Central memory CD8-positive, alpha-beta T cell (primary cell): ENCODE measurements at regions not wholly inside any gene's neighbourhood (a gene's known extent, or its start where the extent isn't known, plus 50 kb on each side); places are given as distances from the start of the nearest gene placed in this dataset.

ENCODE experiments used
- ATAC-seq: fragments of 150-1000 bp; cut with Tn5 transposase; replicated peaks from 2 replicates; pipeline ENCODE4 v1.10.0; 2022; ENCODE audit warnings: mild to moderate bottlenecking, moderate FRiP score, moderate number of reproducible peaks; ENCODE audit not compliant: poor library complexity, severe bottlenecking; ENCODE audit errors: extremely low read depth
- DNase-seq, 2 donors: peaks; one replicate each; pipeline ENCODE4 v3.0.0; 2021; ENCODE audit warnings: low spot score in 2 of 2
- H3K27ac Mint-ChIP-seq: one replicate; pipeline ENCODE4 v1.8.0; 2022; ENCODE audit warnings: low read depth, mild to moderate bottlenecking, moderate library complexity, mixed read lengths
- H3K27me3 Mint-ChIP-seq: one replicate; pipeline ENCODE4 v1.8.0; 2022; ENCODE audit warnings: mixed read lengths
- H3K36me3 Mint-ChIP-seq: one replicate; pipeline ENCODE4 v1.8.0; 2022; ENCODE audit warnings: mild to moderate bottlenecking, moderate library complexity, mixed read lengths; ENCODE audit not compliant: insufficient read depth
- H3K4me1 Mint-ChIP-seq: one replicate; pipeline ENCODE4 v1.8.0; 2022; ENCODE audit warnings: mixed read lengths
- H3K4me3 Mint-ChIP-seq: one replicate; pipeline ENCODE4 v1.8.0; 2022; ENCODE audit warnings: mild to moderate bottlenecking, moderate library complexity, mixed read lengths
- H3K9me3 Mint-ChIP-seq: one replicate; pipeline ENCODE4 v1.8.0; 2022; ENCODE audit warnings: mixed read lengths

DNA sequence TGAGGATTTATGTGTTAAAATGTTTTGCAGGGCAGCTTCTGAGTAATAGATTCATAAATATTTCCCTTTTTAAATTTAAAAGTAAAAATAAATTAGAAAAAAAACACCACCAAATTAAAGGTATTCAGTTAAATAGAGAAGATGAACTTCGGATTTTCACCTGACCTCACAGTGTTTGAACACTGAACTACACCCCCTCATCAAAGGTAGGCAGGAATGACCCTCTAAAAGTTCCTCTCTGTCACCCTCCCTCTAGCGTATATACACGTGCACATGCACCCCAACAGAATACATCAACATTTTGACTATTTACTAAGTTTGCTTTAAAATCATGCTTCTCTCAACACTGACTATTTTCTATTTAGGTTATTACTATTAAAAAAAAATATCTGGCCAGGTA, 528.3 kb downstream of the QKI start:
- no peak for DNase-seq
- Mint-ChIP-seq H3K9me3 (peaks cover 5% of the 10 kb centered on the region), H3K36me3 (no peaks in the 10 kb centered on the region), H3K4me3 (no peak overlapping the region), H3K4me1 (no peaks in the 10 kb centered on the region), H3K27ac (no peak overlapping the region), H3K27me3 (peaks cover 87% of the 10 kb centered on the region)
- ATAC-seq = no peak

DNA sequence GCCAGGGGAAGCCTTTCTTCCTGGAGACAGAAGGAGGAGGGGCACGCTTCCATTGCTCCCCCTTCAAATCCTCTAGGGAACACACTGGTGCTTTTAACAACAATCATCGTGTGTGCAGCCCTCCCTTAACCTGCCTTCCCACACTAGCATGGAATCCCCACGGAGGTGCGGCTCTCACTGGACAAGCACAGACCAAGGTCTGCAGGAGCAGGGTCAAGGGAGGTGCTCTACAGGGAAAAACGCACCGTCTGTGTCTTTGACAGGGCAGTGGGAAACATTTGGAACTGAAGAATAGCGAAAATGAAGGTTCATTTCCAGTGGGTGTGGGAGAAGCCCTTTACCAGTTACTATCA, 527.1 kb downstream of the QKI start:
- Mint-ChIP-seq H3K36me3 (no peaks in the 10 kb centered on the region), H3K4me1 (no peaks in the 10 kb centered on the region), H3K27ac (no peak overlapping the region), H3K4me3 (no peak overlapping the region), H3K27me3 (peaks cover 85% of the 10 kb centered on the region), H3K9me3 (peaks cover 5% of the 10 kb centered on the region)
- DNase-seq = no peak
- ATAC-seq = no peak

DNA sequence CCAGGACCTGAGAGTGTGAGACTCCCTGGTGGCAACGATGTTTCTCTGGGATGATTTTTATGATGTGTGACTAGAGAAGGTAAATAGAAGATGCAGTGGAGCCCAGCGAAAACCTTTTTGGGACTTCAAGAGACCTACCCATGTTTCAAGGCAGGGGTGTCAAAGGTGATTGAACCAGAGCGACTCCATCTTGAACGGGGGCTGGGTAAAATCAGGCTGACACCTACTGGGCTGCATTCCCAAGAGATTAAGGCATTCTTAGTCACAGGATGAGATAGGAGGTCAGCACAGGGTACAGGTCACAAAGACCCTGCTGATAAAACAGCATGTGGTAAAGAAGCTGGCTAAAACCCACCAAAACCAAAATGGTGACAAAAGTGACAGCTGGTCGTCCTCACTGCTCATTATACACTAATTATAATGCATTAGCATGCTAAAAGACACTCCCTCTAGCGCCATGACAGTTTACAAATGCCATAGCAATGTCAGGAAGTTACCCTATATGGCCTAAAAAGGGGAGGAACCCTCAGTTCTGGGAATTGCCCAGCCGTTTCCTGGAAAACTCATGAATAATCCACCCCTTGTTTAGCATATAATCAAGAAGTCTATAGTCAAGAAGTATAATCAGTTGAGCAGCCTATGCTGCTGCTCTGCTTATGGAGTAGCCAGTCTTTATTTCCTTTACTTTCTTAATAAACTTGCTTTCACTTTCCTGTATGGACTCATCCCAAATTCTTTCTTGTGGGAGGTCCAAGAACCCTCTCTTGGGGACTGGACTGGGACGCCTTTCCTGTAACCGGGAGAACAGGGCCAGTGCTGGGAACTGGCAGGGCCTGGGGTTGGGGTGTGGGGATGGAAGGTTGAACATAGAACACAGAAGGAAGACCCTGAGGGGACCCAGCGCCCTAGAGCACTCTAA, 526.4 kb downstream of the QKI start:
- Mint-ChIP-seq H3K4me1 (no peaks in the 10 kb centered on the region), H3K27me3 (peaks cover 85% of the 10 kb centered on the region), H3K4me3 (no peak overlapping the region), H3K27ac (no peak overlapping the region), H3K36me3 (no peaks in the 10 kb centered on the region), H3K9me3 (peaks cover 5% of the 10 kb centered on the region)
- DNase-seq = no peak
- no peak for ATAC-seq

DNA sequence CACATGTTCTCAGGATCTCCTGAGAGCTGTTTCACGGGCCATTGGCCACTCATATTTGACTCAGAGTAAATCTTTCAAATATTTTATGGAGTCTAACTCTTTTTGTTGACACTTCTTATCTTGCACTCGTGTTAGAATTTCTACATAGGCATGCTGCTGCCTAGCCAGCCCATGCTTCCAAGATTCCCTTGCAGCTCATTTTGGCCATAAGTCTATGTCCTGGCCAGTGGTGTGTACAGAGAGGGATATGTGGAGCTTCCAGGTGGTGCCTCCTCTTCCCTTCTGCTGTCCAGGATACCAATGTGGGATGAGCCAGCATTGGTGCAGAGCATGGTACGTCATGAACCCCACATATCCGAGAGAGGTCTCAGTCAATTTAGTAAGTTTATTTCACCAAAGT, 522.6 kb downstream of the QKI start:
- DNase-seq = no peak
- no peaks in the 10 kb centered on the region for H3K4me1 Mint-ChIP-seq
- H3K36me3 Mint-ChIP-seq = no peaks in the 10 kb centered on the region
- H3K9me3 Mint-ChIP-seq = peaks cover 5% of the 10 kb centered on the region
- H3K4me3 Mint-ChIP-seq = no peak overlapping the region
- peaks cover 62% of the 10 kb centered on the region for H3K27me3 Mint-ChIP-seq
- no peak for ATAC-seq
- no peak overlapping the region for H3K27ac Mint-ChIP-seq

DNA sequence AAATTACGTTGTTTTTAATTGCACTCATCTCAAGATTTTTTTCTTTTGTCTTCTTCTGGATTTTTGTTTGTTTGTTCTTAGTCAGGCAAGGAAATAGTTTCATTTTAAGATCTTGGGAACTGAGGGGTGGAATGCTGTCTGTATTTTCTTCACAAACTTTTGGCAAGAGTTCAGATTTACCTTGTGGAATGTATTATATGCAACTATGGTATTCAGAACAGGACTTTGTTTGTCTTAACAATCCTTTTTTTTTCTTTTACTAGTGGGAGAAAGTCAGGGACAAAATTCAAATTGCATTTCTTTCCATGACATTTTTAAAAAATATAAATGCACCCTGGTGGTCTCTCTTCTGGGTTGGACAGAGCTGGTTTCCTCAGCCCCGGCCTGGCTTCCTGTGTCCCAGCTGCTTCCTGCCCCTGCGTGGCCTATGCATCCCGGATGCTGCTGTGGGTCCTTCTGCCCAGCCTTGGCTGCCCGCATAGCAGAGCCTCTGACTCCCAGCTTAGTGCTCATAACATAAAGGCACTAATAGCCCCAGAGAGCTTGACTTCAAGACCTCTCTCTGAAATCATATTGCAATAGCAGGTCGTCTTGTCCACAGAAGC, 520.7 kb downstream of the QKI start:
- no peaks in the 10 kb centered on the region for H3K4me1 Mint-ChIP-seq
- H3K27ac Mint-ChIP-seq = no peak overlapping the region
- H3K4me3 Mint-ChIP-seq = no peak overlapping the region
- DNase-seq (no peak), ATAC-seq (no peak)
- peaks cover 4% of the 10 kb centered on the region for H3K9me3 Mint-ChIP-seq
- peaks cover 48% of the 10 kb centered on the region for H3K27me3 Mint-ChIP-seq
- H3K36me3 Mint-ChIP-seq = no peaks in the 10 kb centered on the region

DNA sequence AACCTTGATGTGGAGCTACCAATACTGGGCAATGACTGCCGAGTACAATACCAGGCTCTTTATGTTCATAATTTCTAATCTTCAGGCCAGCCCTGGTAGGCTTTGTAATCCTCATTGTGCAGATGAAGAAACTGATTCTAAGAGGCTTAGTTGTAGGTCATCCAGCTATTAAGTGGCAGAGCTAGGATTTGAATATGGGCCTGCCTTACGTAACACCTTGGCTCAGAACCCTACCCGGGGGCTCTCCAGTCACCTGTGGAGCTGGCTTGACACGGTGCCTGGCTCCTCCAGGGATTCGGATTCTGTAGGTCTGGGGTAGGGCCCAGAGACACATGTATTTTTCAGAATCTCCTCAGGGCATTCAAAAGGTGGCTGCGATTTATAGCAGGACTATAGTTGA, 515.5 kb downstream of the QKI start:
- Mint-ChIP-seq H3K4me3 (no peak overlapping the region), H3K4me1 (no peaks in the 10 kb centered on the region), H3K27ac (no peak overlapping the region), H3K27me3 (peaks cover 24% of the 10 kb centered on the region), H3K36me3 (no peaks in the 10 kb centered on the region), H3K9me3 (no peaks in the 10 kb centered on the region)
- DNase-seq = no peak
- ATAC-seq = no peak

DNA sequence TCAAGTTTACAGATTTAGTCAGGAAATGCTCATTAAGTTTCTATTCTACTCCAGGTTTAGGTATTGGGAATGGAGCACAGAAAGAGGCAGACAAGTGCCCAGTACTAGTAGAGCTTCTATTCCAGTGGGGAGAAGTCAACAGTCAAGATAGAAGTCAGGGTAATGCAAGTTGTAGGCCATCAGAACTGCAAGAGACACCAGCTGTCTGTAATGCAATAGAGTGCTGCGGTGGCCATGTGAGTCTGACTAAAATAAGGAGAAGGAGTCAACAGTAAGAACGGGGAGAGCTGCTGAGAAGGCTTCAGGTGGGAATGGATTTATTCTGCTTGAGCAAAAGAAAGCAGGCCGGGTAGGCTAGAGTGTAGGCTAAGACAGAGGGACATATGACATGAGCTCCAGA, 515.0 kb downstream of the QKI start:
- H3K4me3 Mint-ChIP-seq = no peak overlapping the region
- DNase-seq = no peak
- H3K9me3 Mint-ChIP-seq = no peaks in the 10 kb centered on the region
- no peaks in the 10 kb centered on the region for H3K36me3 Mint-ChIP-seq
- H3K4me1 Mint-ChIP-seq = no peaks in the 10 kb centered on the region
- H3K27ac Mint-ChIP-seq = no peak overlapping the region
- no peak for ATAC-seq
- peaks cover 24% of the 10 kb centered on the region for H3K27me3 Mint-ChIP-seq

DNA sequence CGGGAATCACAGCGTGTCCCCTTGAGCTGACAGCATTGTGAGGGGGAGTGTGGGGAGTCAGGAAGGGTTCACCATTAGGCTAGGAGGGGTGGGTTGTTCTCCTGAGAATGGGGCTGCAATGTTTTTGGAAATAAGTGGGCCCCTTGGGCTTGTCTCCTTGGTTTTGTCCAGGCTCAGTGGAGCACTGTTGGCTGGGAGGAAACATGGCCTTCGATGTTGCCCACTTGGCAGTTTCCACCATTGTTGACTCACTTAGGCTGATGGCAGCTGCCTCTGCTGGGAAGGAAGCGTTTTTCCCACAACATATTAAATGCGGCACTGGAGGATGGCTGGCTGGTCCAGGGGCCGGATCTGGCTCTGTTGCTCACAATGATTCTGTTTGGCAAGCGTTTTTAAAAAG, 512.1 kb downstream of the QKI start:
- Mint-ChIP-seq H3K4me3 (no peak overlapping the region), H3K4me1 (no peaks in the 10 kb centered on the region), H3K9me3 (no peaks in the 10 kb centered on the region), H3K36me3 (no peaks in the 10 kb centered on the region), H3K27me3 (peaks cover 9% of the 10 kb centered on the region), H3K27ac (no peak overlapping the region)
- DNase-seq (no peak), ATAC-seq (no peak)

DNA sequence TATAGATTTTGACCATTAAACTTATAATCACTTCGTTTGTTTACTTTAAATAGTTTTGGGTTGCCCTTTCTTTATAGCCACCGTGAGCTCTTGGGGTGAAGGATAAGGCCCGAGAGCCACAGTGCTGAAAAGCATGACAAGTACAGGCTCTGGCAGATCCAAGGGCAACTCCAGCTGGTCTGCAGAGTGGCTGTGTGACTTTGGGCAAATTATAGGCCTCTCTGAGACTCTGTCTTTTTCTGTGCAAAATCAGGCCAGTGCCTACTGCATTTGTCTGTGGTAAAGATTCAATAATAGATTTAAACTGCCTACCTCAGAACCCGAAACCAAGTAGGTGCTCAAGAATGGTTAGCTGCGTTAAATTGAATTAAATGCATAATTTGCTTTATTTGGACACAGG, 511.3 kb downstream of the QKI start:
- ATAC-seq (no peak), DNase-seq (no peak)
- peaks cover 9% of the 10 kb centered on the region for H3K27me3 Mint-ChIP-seq
- H3K4me1 Mint-ChIP-seq = no peaks in the 10 kb centered on the region
- no peaks in the 10 kb centered on the region for H3K9me3 Mint-ChIP-seq
- H3K36me3 Mint-ChIP-seq = no peaks in the 10 kb centered on the region
- no peak overlapping the region for H3K27ac Mint-ChIP-seq
- no peak overlapping the region for H3K4me3 Mint-ChIP-seq

DNA sequence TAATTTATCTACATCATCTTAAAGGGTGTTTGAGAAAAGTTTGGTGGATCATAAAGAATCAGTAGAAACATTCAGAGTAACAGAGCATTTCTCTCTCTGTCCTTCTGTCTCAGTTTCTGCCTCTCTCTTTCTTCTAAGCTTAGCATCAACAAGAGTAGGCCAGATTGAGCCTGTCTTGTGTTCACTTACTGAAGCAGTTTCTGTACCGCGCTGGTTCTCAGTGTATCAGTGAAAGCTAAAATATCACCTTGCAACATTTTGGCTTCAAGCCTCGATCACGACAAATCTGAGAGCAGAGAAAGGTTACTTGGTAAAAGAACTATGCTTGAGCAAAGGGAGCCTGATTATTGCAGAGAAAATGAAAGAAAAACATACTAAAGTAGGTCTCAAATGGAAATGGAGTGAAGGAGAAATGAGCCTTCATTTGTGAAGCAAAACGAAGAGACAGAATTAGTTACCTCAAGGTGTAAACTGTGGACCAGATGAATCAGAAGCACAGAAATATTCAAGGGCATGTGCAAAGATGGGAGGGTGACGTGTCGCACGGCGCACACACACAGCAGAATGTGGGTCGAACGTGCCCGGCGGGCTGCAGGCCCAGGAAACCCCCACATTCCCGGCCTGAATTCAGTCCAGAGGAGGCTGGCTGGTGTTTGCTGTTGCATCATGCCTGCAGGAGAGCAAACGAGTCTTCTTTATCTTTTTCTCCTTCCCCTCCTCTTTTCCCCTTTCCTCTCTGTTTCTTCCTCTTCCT, 509.3 kb downstream of the QKI start:
- DNase-seq (no peak), ATAC-seq (no peak)
- Mint-ChIP-seq H3K36me3 (no peaks in the 10 kb centered on the region), H3K27me3 (peaks cover 16% of the 10 kb centered on the region), H3K9me3 (no peaks in the 10 kb centered on the region), H3K4me3 (no peak overlapping the region), H3K4me1 (no peaks in the 10 kb centered on the region), H3K27ac (no peak overlapping the region)

DNA sequence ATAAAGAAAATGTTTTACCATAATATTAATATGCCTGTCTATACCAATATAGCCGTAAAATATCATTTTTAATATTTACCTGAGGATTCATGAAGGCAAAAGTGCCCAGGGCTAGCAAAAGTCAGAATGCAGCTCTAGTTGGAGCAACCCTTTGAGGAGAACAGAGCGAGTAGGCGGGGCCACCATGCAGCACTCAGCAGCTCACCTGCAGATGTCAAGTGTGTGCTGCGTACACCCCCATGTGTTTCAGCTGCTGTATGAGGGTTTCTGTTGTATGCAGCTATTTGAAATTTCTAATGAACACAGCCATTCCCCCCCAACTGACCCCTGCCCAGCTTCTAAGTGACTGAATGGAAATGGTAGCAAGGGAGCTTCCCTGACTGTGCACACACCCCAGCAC, 508.0 kb downstream of the QKI start:
- peaks cover 18% of the 10 kb centered on the region for H3K27me3 Mint-ChIP-seq
- ATAC-seq (no peak), DNase-seq (no peak)
- no peak overlapping the region for H3K27ac Mint-ChIP-seq
- no peaks in the 10 kb centered on the region for H3K4me1 Mint-ChIP-seq
- H3K36me3 Mint-ChIP-seq = no peaks in the 10 kb centered on the region
- no peak overlapping the region for H3K4me3 Mint-ChIP-seq
- H3K9me3 Mint-ChIP-seq = no peaks in the 10 kb centered on the region

DNA sequence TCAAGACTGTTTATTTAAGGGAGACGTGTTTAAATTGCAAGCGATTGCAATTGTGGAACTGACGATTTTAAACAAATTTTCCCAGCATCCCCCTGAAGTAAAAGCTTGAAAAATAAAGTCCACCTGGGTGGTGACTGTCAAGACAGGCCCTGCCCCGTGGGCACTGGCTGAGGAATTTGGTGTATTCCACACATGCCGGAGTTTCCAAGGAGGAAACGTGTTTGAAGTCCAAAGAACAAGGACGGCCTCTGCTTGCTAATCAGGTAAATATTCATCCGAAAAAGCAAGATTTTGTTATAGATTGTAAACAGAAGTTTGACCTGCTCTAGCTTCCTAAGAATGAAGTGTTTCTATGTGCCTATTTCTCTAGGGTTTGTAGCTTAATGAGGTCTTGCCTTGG, 505.1 kb downstream of the QKI start:
- H3K27me3 Mint-ChIP-seq = peaks cover 9% of the 10 kb centered on the region
- DNase-seq = no peak
- no peaks in the 10 kb centered on the region for H3K36me3 Mint-ChIP-seq
- no peaks in the 10 kb centered on the region for H3K4me1 Mint-ChIP-seq
- no peak overlapping the region for H3K4me3 Mint-ChIP-seq
- H3K9me3 Mint-ChIP-seq = no peaks in the 10 kb centered on the region
- no peak overlapping the region for H3K27ac Mint-ChIP-seq
- ATAC-seq = no peak
